SU-DHL-6 (cell line): ENCODE measurements at regions not wholly inside any gene's neighbourhood (a gene's known extent, or its start where the extent isn't known, plus 50 kb on each side); places are given as distances from the start of the nearest gene placed in this dataset.
"Not testable (repeated sequence)": the region's sequence is repeated elsewhere in the genome, so short reads cannot be mapped to it uniquely, and the experiment has no call there.

ENCODE experiments used
- H2AFZ ChIP-seq: fragments of 200-600 bp; sonication (generic); 2 replicates; pipeline ENCODE4 v1.6.1; 2014; ENCODE audit warnings: low read depth, mild to moderate bottlenecking, moderate library complexity, mixed read lengths, antibody characterized with exemption, low read length; ENCODE audit not compliant: severe bottlenecking
- H3F3A ChIP-seq: fragments of 200-600 bp; shearing (Covaris generic); 2 replicates; pipeline ENCODE4 v1.6.0; 2016; ENCODE audit warnings: antibody characterized with exemption, mild to moderate bottlenecking; ENCODE audit not compliant: insufficient read depth
- H3K27ac ChIP-seq: fragments of 200-600 bp; sonication (generic); 2 replicates; pipeline ENCODE4 v1.5.1; 2016; ENCODE audit warnings: low read depth, mild to moderate bottlenecking, low read length, moderate library complexity, mixed read lengths
- H3K27me3 ChIP-seq: fragments of 200-600 bp; sonication (generic), shearing (Covaris generic); 2 replicates; pipeline ENCODE4 v1.6.0; 2014; ENCODE audit warnings: mild to moderate bottlenecking, low read length
- H3K36me3 ChIP-seq: fragments of 200-600 bp; sonication (generic); 2 replicates; pipeline ENCODE4 v1.6.1; 2014; ENCODE audit warnings: mild to moderate bottlenecking, low read length, mixed read lengths
- H3K4me2 ChIP-seq: fragments of 300-600, 200-600 bp; shearing (Covaris generic), sonication (generic); 2 replicates; pipeline ENCODE4 v1.6.0; 2014; ENCODE audit warnings: low read length, low read depth, mild to moderate bottlenecking; ENCODE audit not compliant: poor library complexity, severe bottlenecking
- H3K4me3 ChIP-seq: fragments of 200-600 bp; sonication (generic); 2 replicates; pipeline ENCODE4 v1.5.1; 2014; ENCODE audit warnings: antibody characterized with exemption, low read length, mild to moderate bottlenecking, mixed read lengths; ENCODE audit not compliant: insufficient read depth, poor library complexity, severe bottlenecking
- H3K79me2 ChIP-seq: fragments of 200-600 bp; sonication (generic); 2 replicates; pipeline ENCODE4 v1.6.1; 2014; ENCODE audit warnings: mild to moderate bottlenecking, low read length, moderate library complexity; ENCODE audit not compliant: insufficient read depth
- H3K9ac ChIP-seq: fragments of 200-600 bp; sonication (generic); 2 replicates; pipeline ENCODE4 v1.7.0; 2014; ENCODE audit warnings: mild to moderate bottlenecking, low read length
- H3K9me2 ChIP-seq: fragments of 200-600 bp; sonication (generic); replicated peaks from 2 replicates; pipeline ENCODE4 v1.6.1; 2014; ENCODE audit warnings: low read length; ENCODE audit not compliant: insufficient read depth
- H3K9me3 ChIP-seq: fragments of 200-600 bp; sonication (generic); 2 replicates; pipeline ENCODE4 v1.6.1; 2014; ENCODE audit warnings: low read length, mixed read lengths; ENCODE audit not compliant: insufficient read depth
- H4K20me1 ChIP-seq: fragments of 200-600 bp; sonication (generic); 2 replicates; pipeline ENCODE4 v1.6.1; 2014; ENCODE audit warnings: low read depth, mild to moderate bottlenecking, antibody characterized with exemption, low read length, moderate library complexity, mixed read lengths
- EZH2phosphoT487 ChIP-seq: fragments of 200-600 bp; sonication (generic), shearing (Covaris generic); conservative IDR thresholded peaks from 2 replicates; pipeline ENCODE4 v1.6.1; 2018; ENCODE audit warnings: mild to moderate bottlenecking, antibody characterized with exemption, low read length, moderate library complexity, mixed read lengths
- TF ChIP-seq, protein P1 (sequence below): fragments of 200-600 bp; sonication (generic); IDR thresholded peaks from one replicate; pipeline ENCODE4 v1.5.1; 2017; ENCODE audit warnings: antibody characterized with exemption, mild to moderate bottlenecking, low read length, moderate library complexity; ENCODE audit not compliant: insufficient read depth, poor library complexity, severe bottlenecking

- Histone ChIP-seq H2AFZ (no peak overlapping the region), H3K36me3 (no peaks in the 10 kb centered on the region), H3K9ac (no peak overlapping the region), H3K79me2 (no peaks in the 10 kb centered on the region), H3K27me3 (no peaks in the 10 kb centered on the region), H3K4me3 (no peak overlapping the region), H3K9me3 (no peaks in the 10 kb centered on the region; the same call in 1 of the 2 replicates), H3K4me2 (no peak overlapping the region), H3F3A (no peaks in the 10 kb centered on the region), H4K20me1 (no peaks in the 10 kb centered on the region), H3K9me2 (no peaks in the 10 kb centered on the region), H3K27ac (no peak overlapping the region)
- TF ChIP-seq, protein P1, sequence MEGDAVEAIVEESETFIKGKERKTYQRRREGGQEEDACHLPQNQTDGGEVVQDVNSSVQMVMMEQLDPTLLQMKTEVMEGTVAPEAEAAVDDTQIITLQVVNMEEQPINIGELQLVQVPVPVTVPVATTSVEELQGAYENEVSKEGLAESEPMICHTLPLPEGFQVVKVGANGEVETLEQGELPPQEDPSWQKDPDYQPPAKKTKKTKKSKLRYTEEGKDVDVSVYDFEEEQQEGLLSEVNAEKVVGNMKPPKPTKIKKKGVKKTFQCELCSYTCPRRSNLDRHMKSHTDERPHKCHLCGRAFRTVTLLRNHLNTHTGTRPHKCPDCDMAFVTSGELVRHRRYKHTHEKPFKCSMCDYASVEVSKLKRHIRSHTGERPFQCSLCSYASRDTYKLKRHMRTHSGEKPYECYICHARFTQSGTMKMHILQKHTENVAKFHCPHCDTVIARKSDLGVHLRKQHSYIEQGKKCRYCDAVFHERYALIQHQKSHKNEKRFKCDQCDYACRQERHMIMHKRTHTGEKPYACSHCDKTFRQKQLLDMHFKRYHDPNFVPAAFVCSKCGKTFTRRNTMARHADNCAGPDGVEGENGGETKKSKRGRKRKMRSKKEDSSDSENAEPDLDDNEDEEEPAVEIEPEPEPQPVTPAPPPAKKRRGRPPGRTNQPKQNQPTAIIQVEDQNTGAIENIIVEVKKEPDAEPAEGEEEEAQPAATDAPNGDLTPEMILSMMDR = no peak
- no peak for TF ChIP-seq EZH2phosphoT487
These were observed 690.0 kb upstream of the HS3ST1 start for GRCh38 chr4:12118651-12119213.

- no peaks in the 10 kb centered on the region for H3F3A ChIP-seq
- no peaks in the 10 kb centered on the region for H4K20me1 ChIP-seq
- no peak overlapping the region for H3K27ac ChIP-seq
- H3K9me3 ChIP-seq = no peaks in the 10 kb centered on the region; the same call in 1 of the 2 replicates
- H3K79me2 ChIP-seq = no peaks in the 10 kb centered on the region
- no peak overlapping the region for H3K4me3 ChIP-seq
- no peak overlapping the region for H3K9ac ChIP-seq
- H3K4me2 ChIP-seq = no peak overlapping the region
- H3K36me3 ChIP-seq = no peaks in the 10 kb centered on the region
- TF ChIP-seq EZH2phosphoT487 = no peak
- TF ChIP-seq, protein P1 = no peak
- no peaks in the 10 kb centered on the region for H3K27me3 ChIP-seq
- H2AFZ ChIP-seq = no peak overlapping the region
- H3K9me2 ChIP-seq = no peaks in the 10 kb centered on the region
These were observed 687.4 kb upstream of the HS3ST1 start for GRCh38 chr4:12116009-12116552.

GRCh38 chr4:12110627-12111026, 681.9 kb upstream of the HS3ST1 start:
- Histone ChIP-seq H3K4me3 (no peak overlapping the region), H3K9ac (no peak overlapping the region), H3K27ac (no peak overlapping the region), H4K20me1 (no peaks in the 10 kb centered on the region), H3K27me3 (no peaks in the 10 kb centered on the region), H3K9me3 (no peaks in the 10 kb centered on the region), H3K36me3 (no peaks in the 10 kb centered on the region), H2AFZ (no peak overlapping the region), H3K9me2 (no peaks in the 10 kb centered on the region), H3K4me2 (no peak overlapping the region), H3F3A (no peaks in the 10 kb centered on the region), H3K79me2 (no peaks in the 10 kb centered on the region)
- TF ChIP-seq EZH2phosphoT487 = no peak
- TF ChIP-seq, protein P1 = no peak

DNA sequence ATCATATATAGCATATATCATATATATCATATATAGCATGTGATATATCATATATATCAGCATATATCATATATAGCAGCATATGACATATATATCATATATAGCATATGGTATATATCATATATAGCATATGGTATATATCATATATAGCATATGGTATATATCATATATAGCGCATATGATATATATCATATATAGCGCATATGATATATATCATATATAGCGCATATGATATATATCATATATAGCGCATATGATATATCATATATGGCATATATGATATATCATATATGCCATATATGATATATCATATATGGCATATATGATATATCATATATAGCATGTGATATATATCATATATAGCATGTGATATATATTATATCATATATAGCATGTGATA, 680.4 kb upstream of the HS3ST1 start:
- H3K9me3 ChIP-seq, H2AFZ ChIP-seq, H4K20me1 ChIP-seq: not testable (repeated sequence)

More for the DNA sequence above, 680.4 kb upstream of the HS3ST1 start:
- not testable (repeated sequence) for H3F3A ChIP-seq, H3K4me3 ChIP-seq, H3K9ac ChIP-seq, H3K4me2 ChIP-seq, H3K79me2 ChIP-seq, H3K27ac ChIP-seq, H3K36me3 ChIP-seq, H3K27me3 ChIP-seq, H3K9me2 ChIP-seq
